Left lung (tissue), 4 donors: ENCODE measurements at regions not wholly inside any gene's neighbourhood (a gene's known extent, or its start where the extent isn't known, plus 50 kb on each side); places are given as distances from the start of the nearest gene placed in this dataset.

Source experiments
- ATAC-seq: fragments of 200-7000 bp; cut with Tn5 transposase; one replicate; pipeline ENCODE4 v1.9.1; 2020; ENCODE audit warnings: moderate library complexity
- DNase-seq, 4 donors: peaks; one replicate each; pipeline ENCODE4 v3.0.0-alpha.2; 2013 to 2020
- H3K27ac ChIP-seq, 2 donors: fragments of 200-600 bp; sonication (generic) in 1 of 2; one replicate each; pipeline versions ENCODE4 v1.5.0 to v1.8.0; 2020 to 2021
- H3K27me3 ChIP-seq, 2 donors: fragments of 200-600 bp; sonication (generic) in 1 of 2; one replicate each; pipeline versions ENCODE4 v1.5.0 to v1.8.0; 2020 to 2021
- H3K36me3 ChIP-seq, 2 donors: fragments of 200-600 bp; sonication (generic) in 1 of 2; one replicate each; pipeline versions ENCODE4 v1.5.0 to v1.8.0; 2020 to 2021
- H3K4me1 ChIP-seq, 2 donors: fragments of 200-600 bp; one replicate each; pipeline ENCODE4 v1.8.0; 2021
- H3K4me3 ChIP-seq, 2 donors: fragments of 200-600 bp; sonication (generic) in 1 of 2; one replicate each; pipeline versions ENCODE4 v1.5.0 to v1.8.0; 2020 to 2021; ENCODE audit warnings: mild to moderate bottlenecking in 1 of 2
- H3K9me3 ChIP-seq, 2 donors: fragments of 200-600 bp; sonication (generic) in 1 of 2; one replicate each; pipeline versions ENCODE4 v1.5.0 to v1.8.0; 2020 to 2021
- intact Hi-C, 2 donors: fragments of 100-400 bp; cut with DNase I; formaldehyde crosslinking; loops; one replicate each; pipeline versions ENCODE4 v1.11.2 to v1.14.2; 2022
- TF ChIP-seq, protein P1 (sequence below), 2 donors: fragments of 200-600 bp; sonication (generic) in 1 of 2; IDR thresholded peaks; one replicate each; pipeline versions ENCODE4 v1.5.0 to v1.8.0; 2021; ENCODE audit warnings: antibody characterized with exemption in 2 of 2
- donor health status: DM: no; HTN: yes; CAD: no.
- donor health status: DM: no; HTN: no; CAD: no.

GRCh38 chr6:6771964-6772363, 183.4 kb downstream of the LY86 start:
- TF ChIP-seq, protein P1, sequence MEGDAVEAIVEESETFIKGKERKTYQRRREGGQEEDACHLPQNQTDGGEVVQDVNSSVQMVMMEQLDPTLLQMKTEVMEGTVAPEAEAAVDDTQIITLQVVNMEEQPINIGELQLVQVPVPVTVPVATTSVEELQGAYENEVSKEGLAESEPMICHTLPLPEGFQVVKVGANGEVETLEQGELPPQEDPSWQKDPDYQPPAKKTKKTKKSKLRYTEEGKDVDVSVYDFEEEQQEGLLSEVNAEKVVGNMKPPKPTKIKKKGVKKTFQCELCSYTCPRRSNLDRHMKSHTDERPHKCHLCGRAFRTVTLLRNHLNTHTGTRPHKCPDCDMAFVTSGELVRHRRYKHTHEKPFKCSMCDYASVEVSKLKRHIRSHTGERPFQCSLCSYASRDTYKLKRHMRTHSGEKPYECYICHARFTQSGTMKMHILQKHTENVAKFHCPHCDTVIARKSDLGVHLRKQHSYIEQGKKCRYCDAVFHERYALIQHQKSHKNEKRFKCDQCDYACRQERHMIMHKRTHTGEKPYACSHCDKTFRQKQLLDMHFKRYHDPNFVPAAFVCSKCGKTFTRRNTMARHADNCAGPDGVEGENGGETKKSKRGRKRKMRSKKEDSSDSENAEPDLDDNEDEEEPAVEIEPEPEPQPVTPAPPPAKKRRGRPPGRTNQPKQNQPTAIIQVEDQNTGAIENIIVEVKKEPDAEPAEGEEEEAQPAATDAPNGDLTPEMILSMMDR (IDR thresholded peaks at IDR 0.05): no peak
- no peak for ATAC-seq
- no peak overlapping the region for H3K27ac ChIP-seq
- no peaks in the 10 kb centered on the region for H3K4me1 ChIP-seq
- intact Hi-C loops: no loop called here
- H3K36me3 ChIP-seq: no peaks in the 10 kb centered on the region
- H3K27me3 ChIP-seq: no peaks in the 10 kb centered on the region
- DNase-seq: no peak
- H3K4me3 ChIP-seq: no peak overlapping the region
- H3K9me3 ChIP-seq: no peaks in the 10 kb centered on the region

GRCh38 chr6:6772751-6773150, 184.2 kb downstream of the LY86 start:
- H3K36me3 ChIP-seq: no peaks in the 10 kb centered on the region
- peak in 1 of 4 donors; percentile 29 for DNase-seq
- no peaks in the 10 kb centered on the region for H3K4me1 ChIP-seq

GRCh38 chr6:6775074-6775473, 186.6 kb downstream of the LY86 start:
- Histone ChIP-seq H3K27me3 (no peaks in the 10 kb centered on the region), H3K4me3 (no peak overlapping the region), H3K27ac (no peak overlapping the region), H3K36me3 (no peaks in the 10 kb centered on the region), H3K9me3 (no peaks in the 10 kb centered on the region), H3K4me1 (no peaks in the 10 kb centered on the region)
- ATAC-seq (no peak), DNase-seq (no peak)
- TF ChIP-seq, protein P1 (IDR thresholded peaks at IDR 0.05): no peak
- intact Hi-C loops: no loop called here

More at GRCh38 chr6:6772751-6773150, 184.2 kb downstream of the LY86 start:
- TF ChIP-seq, protein P1 (IDR thresholded peaks at IDR 0.05): no peak
- no peaks in the 10 kb centered on the region for H3K27me3 ChIP-seq
- H3K9me3 ChIP-seq: no peaks in the 10 kb centered on the region
- ATAC-seq: no peak
- no peak overlapping the region for H3K4me3 ChIP-seq
- H3K27ac ChIP-seq: no peak overlapping the region
- intact Hi-C loops: no loop called here

DNA sequence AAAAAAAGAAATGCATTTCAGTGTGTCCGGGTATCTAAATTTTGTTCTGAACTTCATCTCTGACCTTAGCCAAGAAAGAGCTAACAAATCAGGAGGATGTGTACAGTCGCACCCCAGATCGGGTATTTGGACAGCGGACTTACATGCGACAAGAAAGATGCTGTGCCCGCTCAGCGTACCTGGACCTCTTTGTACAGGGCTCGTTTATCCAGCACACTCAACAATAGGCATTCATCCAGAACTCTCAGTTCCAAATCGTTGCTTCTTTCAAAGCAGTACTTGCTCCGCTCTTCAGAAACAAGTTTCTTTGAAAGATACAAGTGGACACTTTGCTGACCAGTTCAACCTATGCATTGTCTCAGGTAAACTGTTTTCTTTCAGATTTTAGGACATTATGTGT, 191.7 kb downstream of the LY86 start:
- Histone ChIP-seq H3K4me3 (no peak overlapping the region), H3K36me3 (no peaks in the 10 kb centered on the region), H3K27ac (no peak overlapping the region), H3K4me1 (peaks cover 0 to 13% of the 10 kb centered on the region in 2 donors), H3K9me3 (no peaks in the 10 kb centered on the region), H3K27me3 (no peaks in the 10 kb centered on the region)
- no peak for DNase-seq
- TF ChIP-seq, protein P1 (IDR thresholded peaks at IDR 0.05): no peak
- intact Hi-C loops: no loop called here
- ATAC-seq: no peak

DNA sequence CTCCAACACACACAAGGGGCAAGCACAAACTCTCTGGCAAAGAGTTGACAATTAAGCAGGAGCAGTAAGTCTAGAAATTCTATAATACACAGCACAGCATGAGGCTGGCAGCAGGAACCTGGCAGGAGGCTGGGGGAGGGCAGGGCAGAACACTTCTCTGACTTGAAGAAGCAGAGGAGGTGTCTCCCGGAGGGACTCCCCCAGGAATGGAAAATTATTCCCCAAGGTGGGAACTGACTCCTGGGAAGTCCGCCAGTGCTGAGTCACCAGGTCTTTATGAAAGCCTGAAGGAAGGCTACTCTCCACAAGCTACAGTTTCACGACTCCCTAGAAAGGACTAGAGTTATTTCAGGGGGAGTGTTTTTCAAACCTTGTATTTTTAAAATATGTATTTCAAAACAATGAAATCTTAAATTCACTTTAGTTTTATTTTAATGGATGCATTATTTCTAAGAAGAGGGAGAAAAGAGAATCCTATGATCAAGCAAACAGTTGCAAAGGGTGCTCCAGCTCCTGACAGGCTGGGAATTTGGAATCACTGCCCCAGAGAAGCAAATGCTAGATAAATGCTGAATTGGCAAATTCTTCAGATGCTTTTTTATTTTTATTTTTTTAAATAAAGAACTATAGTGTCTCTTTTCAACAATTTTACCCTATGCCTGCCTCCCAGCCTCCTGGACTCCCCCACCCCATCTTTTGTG, 192.8 kb downstream of the LY86 start:
- H3K4me1 ChIP-seq: peaks cover 0 to 13% of the 10 kb centered on the region in 2 donors
- DNase-seq: peak in 2 of 4 donors; percentile 19 to 74
- intact Hi-C loops: no loop called here
- no peaks in the 10 kb centered on the region for H3K27me3 ChIP-seq
- peak; percentile 95 for ATAC-seq
- H3K27ac ChIP-seq: no peak overlapping the region
- H3K36me3 ChIP-seq: no peaks in the 10 kb centered on the region
- TF ChIP-seq, protein P1 (IDR thresholded peaks at IDR 0.05): no peak
- H3K9me3 ChIP-seq: no peaks in the 10 kb centered on the region
- H3K4me3 ChIP-seq: no peak overlapping the region
